ENCODE measurements at regions not wholly inside any gene's neighbourhood (a gene's known extent, or its start where the extent isn't known, plus 50 kb on each side); places are given as distances from the start of the nearest gene placed in this dataset.

GRCh38 chr22:49062155-49062801, 765.4 kb downstream of the BRD1 start:
- no peak for TF ChIP-seq CTCF (IDR thresholded peaks at IDR 0.05; ENCODE audit: low read depth, low read length, missing control alignments)
- DNase-seq (ENCODE audit: extremely low read depth, low read depth) = no peak
- no peak overlapping the region for H3K4me3 ChIP-seq (replicated peaks; ENCODE audit: low read depth, low read length)

- H3K4me3 ChIP-seq (replicated peaks; ENCODE audit: low read depth, low read length) = no peak overlapping the region
- DNase-seq (ENCODE audit: extremely low read depth, low read depth) = no peak
- TF ChIP-seq CTCF (IDR thresholded peaks at IDR 0.05; ENCODE audit: low read depth, low read length, missing control alignments) = no peak
Measured at GRCh38 chr22:49057910-49058309, 769.8 kb downstream of the BRD1 start.

DNA sequence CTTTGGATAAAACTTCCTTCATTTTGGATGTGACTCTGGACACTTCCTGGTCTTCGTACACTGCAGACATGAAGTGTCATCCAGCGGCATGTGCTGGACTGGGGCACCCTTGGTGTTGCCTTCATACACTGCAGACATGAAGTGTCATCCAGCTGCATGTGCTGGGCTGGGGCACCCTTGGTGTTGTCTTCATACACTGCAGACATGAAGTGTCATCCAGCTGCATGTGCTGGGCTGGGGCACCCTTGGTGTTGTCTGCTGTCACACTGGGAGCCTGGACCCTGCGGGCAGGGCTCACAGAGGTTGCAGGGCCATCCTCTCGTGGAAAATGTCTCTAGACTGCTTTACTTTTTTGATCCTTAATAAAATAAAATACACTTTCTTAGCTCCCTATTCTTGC, 771.4 kb downstream of the BRD1 start:
- no peak overlapping the region for H3K4me3 ChIP-seq (replicated peaks; ENCODE audit: low read depth, low read length)
- no peak for DNase-seq (ENCODE audit: extremely low read depth, low read depth)
- TF ChIP-seq CTCF (IDR thresholded peaks at IDR 0.05; ENCODE audit: low read depth, low read length, missing control alignments) = no peak

DNA sequence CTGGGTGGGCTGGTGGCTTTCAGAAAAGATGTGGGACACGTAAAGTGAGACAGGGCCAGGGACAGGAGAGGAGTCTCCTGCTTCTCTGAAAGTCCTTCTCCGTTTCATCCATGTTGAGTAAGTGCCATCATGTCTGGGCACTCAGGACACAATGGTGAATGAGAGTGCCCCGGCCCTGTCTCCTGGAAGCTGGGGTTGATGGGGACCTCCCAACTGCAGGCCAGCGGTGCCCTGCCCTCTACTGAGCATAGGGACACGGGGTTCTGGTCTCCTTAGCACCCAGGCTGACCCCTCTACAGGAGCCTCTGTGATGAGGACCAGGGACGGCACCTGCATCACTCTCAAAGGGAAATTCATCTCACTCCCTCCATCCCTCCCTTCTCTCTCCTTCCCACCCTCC, 772.3 kb downstream of the BRD1 start:
- TF ChIP-seq CTCF (IDR thresholded peaks at IDR 0.05; ENCODE audit: low read depth, low read length, missing control alignments) = no peak
- no peak for DNase-seq (ENCODE audit: extremely low read depth, low read depth)
- no peak overlapping the region for H3K4me3 ChIP-seq (replicated peaks; ENCODE audit: low read depth, low read length)

DNA sequence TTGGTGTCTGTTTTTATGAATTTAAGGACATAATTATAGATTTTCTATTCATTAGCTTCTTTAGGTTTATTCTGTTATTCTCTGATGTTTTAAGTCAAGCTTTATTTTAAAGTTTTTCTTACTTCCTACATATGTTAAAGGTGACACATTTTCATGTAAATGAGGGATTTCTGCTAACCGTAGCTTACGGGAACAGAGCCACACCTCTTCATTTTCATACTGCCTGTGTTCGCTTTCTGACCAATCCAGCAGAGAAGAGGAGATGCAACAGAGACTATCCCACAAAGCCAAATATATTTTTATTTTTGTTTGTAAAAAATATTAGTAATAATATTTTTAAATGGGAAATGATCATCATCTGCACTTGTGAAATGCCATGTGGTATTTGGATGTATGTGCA, 774.1 kb downstream of the BRD1 start:
- no peak for TF ChIP-seq CTCF (IDR thresholded peaks at IDR 0.05; ENCODE audit: low read depth, low read length, missing control alignments)
- no peak for DNase-seq (ENCODE audit: extremely low read depth, low read depth)
- no peak overlapping the region for H3K4me3 ChIP-seq (replicated peaks; ENCODE audit: low read depth, low read length)

DNA sequence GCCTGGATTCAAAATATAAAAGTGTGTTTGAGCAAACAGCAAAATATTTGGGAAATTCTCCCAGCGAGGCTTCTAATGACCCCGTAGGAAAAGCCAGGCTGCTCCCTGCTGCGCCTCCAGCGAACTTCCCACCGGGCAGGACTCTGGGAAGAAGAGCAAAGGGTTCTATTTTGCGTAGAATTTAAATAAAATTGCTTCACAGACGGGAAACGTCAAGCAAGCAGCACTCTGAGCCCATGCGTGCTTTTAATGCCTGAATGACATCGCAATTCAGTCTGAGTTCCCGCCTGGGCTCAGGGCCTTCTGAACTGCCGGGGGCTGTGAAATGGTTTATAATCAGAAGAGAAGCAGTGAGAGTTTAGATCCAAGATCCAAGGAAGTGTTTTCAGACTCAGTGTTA, 775.1 kb downstream of the BRD1 start:
- DNase-seq (ENCODE audit: extremely low read depth, low read depth) = no peak
- TF ChIP-seq CTCF (IDR thresholded peaks at IDR 0.05; ENCODE audit: low read depth, low read length, missing control alignments) = no peak
- H3K4me3 ChIP-seq (replicated peaks; ENCODE audit: low read depth, low read length) = no peak overlapping the region

DNA sequence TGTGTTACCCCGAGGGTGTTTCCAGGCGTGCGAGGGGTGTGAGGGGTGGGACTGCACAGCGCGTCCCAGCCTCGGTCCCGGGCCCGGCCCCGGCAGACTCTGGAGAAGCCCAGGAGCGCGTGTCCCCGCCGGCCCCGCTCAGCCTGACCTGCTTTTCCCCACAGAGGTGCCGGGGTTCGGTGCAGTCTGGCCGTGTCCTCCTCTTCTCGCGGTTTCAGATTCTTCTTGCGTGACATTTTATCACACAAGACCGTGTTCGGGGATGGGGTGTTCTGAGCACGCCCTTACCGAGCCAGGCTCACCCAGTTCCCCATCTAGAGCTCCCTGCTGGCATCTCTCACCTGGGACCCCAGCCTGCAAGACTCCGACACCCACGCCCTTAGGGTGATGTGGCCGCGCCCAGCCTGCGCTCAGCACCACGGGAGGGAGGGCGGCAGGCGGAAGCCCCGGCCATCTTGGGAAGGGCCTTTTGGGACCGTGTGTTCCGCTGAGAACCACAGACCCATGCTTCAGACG, 775.6 kb downstream of the BRD1 start:
- no peak for DNase-seq (ENCODE audit: extremely low read depth, low read depth)
- no peak for TF ChIP-seq CTCF (IDR thresholded peaks at IDR 0.05; ENCODE audit: low read depth, low read length, missing control alignments)
- no peak overlapping the region for H3K4me3 ChIP-seq (replicated peaks; ENCODE audit: low read depth, low read length)
